Activated CD8-positive, alpha-beta memory T cell treated with anti-CD3 and anti-CD28 coated beads for 36 hours (primary cell): ENCODE measurements at regions not wholly inside any gene's neighbourhood (a gene's known extent, or its start where the extent isn't known, plus 50 kb on each side); places are given as distances from the start of the nearest gene placed in this dataset.

Experiments
- CTCF ChIA-PET: fragments of 350-600 bp; sonication (Branson Sonifier 250); formaldehyde crosslinking; loops from one replicate; lab custom pipeline; 2021; ENCODE audit warnings: antibody characterized with exemption; lab: Charles Lee
- POLR2A ChIA-PET: fragments of 350-600 bp; sonication (Branson Sonifier 250); formaldehyde crosslinking; loops from one replicate; lab custom pipeline; 2021; ENCODE audit warnings: antibody characterized with exemption; lab: Charles Lee

- CTCF ChIA-PET: no interaction called here
- POLR2A ChIA-PET: no interaction called here
Observed at GRCh38 chr5:66517351-66517750, 78.8 kb upstream of the MAST4 start.

DNA sequence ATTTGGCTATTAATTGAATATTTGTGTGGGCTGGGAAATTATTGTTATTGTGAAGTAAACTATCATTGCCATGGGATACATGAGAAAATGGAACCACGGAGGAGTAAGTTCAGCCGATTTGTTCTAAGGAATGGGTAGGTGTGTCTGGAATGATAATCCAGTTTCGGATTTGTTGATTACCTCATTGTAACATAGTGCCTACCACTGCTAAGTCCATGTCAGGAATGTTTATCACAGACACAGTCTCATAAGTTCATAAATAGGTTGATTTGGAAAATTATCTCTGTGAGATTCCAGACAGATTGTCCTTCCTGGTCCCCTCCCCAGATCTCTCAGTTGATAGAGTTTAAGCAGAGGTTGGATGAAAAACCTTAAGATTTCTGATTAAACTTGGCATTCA, 78.1 kb upstream of the MAST4 start:
- ChIA-PET POLR2A (no interaction called here), CTCF (no interaction called here)

DNA sequence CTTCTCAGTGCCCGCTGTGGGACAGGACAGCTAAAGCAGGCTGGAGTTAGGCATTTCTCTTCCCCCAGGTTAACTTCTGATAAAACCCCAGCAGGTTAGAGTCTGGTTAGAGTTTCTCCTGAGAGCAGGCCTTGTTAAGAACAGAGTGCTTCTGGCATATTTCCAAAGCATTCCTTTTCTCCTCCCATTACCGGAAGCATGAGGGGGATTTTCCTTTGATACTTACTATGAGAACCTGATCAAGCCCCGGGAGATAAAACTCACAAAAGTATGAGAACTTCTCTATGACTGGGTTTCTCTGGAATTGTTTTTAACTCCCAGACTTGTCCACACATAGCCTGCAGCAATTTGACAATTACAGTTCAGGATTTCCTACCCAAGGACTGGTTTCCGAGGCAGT, 77.4 kb upstream of the MAST4 start:
- POLR2A ChIA-PET: no interaction called here

GRCh38 chr5:66519626-66520025, 76.6 kb upstream of the MAST4 start:
- ChIA-PET POLR2A (no interaction called here), CTCF (no interaction called here)

More for the DNA sequence above, 77.4 kb upstream of the MAST4 start:
- CTCF ChIA-PET: no interaction called here

GRCh38 chr5:66520854-66521253, 75.3 kb upstream of the MAST4 start:
- ChIA-PET POLR2A (no interaction called here), CTCF (no interaction called here)

GRCh38 chr5:66527478-66528035, 68.6 kb upstream of the MAST4 start:
- ChIA-PET POLR2A (no interaction called here), CTCF (no interaction called here)

DNA sequence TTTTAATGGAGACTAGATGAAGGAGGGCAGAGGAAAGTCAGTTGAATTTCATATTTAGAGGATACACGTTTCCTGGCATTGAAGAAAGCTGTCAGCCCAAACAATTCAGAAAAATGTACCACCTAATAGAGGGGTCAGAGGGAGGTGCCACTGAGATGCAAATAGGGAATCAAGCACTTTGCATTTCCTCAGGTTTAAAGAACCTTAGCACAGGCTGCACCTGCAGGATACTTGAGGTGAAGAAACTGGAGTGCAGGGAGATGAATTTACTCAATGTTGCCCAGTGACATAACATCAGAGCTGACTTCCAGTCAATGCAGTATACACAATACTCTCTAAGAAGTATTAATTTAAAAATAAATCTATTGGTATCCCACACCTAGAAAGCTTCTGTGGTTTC, 67.0 kb upstream of the MAST4 start:
- ChIA-PET CTCF (no interaction called here), POLR2A (no interaction called here)

DNA sequence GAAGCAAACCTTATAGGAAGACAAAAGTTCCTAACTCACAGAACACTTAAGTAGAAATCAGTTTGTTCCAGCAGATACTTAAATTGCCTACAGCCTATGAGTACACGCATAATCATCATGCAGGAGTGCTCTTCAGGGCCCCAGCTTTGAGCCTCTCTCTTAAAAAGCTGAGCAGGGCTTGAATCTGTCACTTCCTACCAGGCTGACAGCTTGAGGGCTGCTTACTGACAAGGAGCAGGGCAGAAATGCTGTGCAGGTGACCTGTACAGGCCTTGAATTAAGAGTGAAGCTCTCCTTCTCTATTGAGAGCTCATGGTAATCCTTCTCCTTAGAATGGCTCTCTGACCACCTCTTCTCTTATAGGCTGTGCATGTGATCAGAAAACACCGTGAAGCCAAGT, 66.5 kb upstream of the MAST4 start:
- CTCF ChIA-PET: no interaction called here
- POLR2A ChIA-PET: no interaction called here

- CTCF ChIA-PET: no interaction called here
Observed at GRCh38 chr5:66538126-66538525, 58.1 kb upstream of the MAST4 start.

DNA sequence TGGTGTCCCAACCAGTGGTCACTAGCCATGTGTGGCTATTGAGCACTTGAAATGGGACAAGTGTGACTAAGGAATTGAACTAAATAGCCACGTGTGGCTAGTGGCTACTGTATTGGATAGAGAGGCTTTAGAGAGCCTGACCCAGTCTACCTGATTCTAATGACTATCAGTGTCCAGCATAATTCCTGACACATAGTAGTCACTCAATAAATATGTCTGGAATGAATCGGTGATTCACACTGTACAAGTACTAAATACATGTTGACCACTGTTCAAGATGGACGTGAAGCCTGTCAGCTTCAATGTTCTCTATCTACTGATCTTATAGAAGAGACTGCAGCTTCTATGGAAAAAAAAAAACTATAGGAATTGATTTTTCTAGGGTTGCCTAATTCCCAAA, 57.7 kb upstream of the MAST4 start:
- ChIA-PET POLR2A (interaction anchor here (0.7 kb wide), 1 partner anchor 27 kb away, joined by 3 read pairs; no protein-coding TSS in a partner anchor), CTCF (no interaction called here)

More at GRCh38 chr5:66538126-66538525, 58.1 kb upstream of the MAST4 start:
- POLR2A ChIA-PET: interaction anchor here (0.7 kb wide), 1 partner anchor 27 kb away, joined by 3 read pairs; no protein-coding TSS in a partner anchor

GRCh38 chr5:66540078-66540477, 56.1 kb upstream of the MAST4 start:
- ChIA-PET CTCF (interaction anchor here (0.5 kb wide), 1 partner anchor 957 kb away, joined by 3 read pairs; no protein-coding TSS in a partner anchor), POLR2A (interaction anchor here (0.6 kb wide), 1 partner anchor 10 kb away, joined by 3 read pairs; no protein-coding TSS in a partner anchor)

DNA sequence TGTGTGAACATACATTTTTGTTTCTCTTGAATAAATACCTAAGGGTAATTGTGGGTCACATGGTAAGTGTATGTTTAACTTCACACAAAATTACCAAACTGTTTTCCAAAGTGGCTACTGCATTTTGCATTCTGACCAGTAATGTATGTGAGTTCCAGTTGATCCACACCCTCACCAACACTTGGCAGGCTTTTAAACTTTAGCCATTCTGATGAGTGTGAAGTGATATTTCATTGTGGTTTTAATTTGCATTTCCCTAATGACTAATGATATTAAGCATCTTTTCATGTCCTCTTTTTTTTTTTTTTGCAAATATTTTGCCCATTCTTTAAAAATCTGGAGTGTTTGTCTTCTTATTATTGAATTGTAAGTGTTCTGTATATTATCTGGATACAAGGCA, 53.5 kb upstream of the MAST4 start:
- POLR2A ChIA-PET: no interaction called here
- CTCF ChIA-PET: no interaction called here
